H1 (cell line): ENCODE measurements at regions not wholly inside any gene's neighbourhood (a gene's known extent, or its start where the extent isn't known, plus 50 kb on each side); places are given as distances from the start of the nearest gene placed in this dataset.

ENCODE experiments used
- CTCF ChIA-PET: fragments of 300-600 bp; sonication (Branson Sonifier 250); formaldehyde crosslinking; loops from one replicate; lab custom pipeline; 2021; ENCODE audit not compliant: partially characterized antibody; lab: Charles Lee
- POLR2A ChIA-PET: fragments of 300-600 bp; sonication (Branson Sonifier 250); formaldehyde crosslinking; loops from one replicate; lab custom pipeline; 2021; ENCODE audit warnings: inconsistent platforms; ENCODE audit not compliant: partially characterized antibody; lab: Charles Lee
- DNase-seq, 2 experiments: peaks; one replicate each; pipeline versions ENCODE4 v3.0.0 to v3.0.0-alpha.2; 2010 to 2022; ENCODE audit warnings: low spot score in 2 of 2, low read depth in 1 of 2, mixed read lengths in 1 of 2
- FAIRE-seq: peaks from 2 replicates; lab custom pipeline; 2011; peaks lifted over from hg19 to GRCh38; lab: Jason Lieb, UNC
- H2AFZ ChIP-seq: 2 replicates; pipeline ENCODE4 v1.8.1; 2012; ENCODE audit warnings: low read length, inconsistent platforms
- H2AK5ac ChIP-seq: 2 replicates; pipeline ENCODE4 v1.6.1; 2013; ENCODE audit warnings: low read depth, low read length
- H2BK120ac ChIP-seq: replicated peaks from 2 replicates; pipeline ENCODE3; 2013; ENCODE audit warnings: low read depth, low read length, inconsistent platforms
- H2BK12ac ChIP-seq: 2 replicates; pipeline ENCODE4 v1.6.1; 2013; ENCODE audit warnings: low read depth, low read length
- H2BK15ac ChIP-seq: 2 replicates; pipeline ENCODE4 v1.6.1; 2013; ENCODE audit warnings: low read length
- H2BK20ac ChIP-seq: 2 replicates; pipeline ENCODE4 v1.6.1; 2013; ENCODE audit warnings: low read length
- H2BK5ac ChIP-seq: 2 replicates; pipeline ENCODE4 v1.6.1; 2013; ENCODE audit warnings: low read depth, low read length
- H3K14ac ChIP-seq: 2 replicates; pipeline ENCODE4 v1.6.1; 2013; ENCODE audit warnings: inconsistent platforms; ENCODE audit not compliant: insufficient read length
- H3K18ac ChIP-seq: 2 replicates; pipeline ENCODE4 v1.6.1; 2013; ENCODE audit warnings: low read length; ENCODE audit errors: extremely low read depth
- H3K23ac ChIP-seq: 2 replicates; pipeline ENCODE4 v1.6.1; 2013; ENCODE audit warnings: inconsistent platforms; ENCODE audit not compliant: insufficient read length
- H3K23me2 ChIP-seq: 2 replicates; pipeline ENCODE4 v1.6.1; 2013; ENCODE audit warnings: low read depth, low read length
- H3K27ac ChIP-seq: 2 replicates; pipeline ENCODE4 v1.6.1; 2011; ENCODE audit warnings: low read depth, low read length, inconsistent platforms
- H3K27me3 ChIP-seq, 4 experiments: replicated peaks in 1 of 4; 1 replicate in 1 of 4; 2 replicates in 3 of 4; pipeline versions ENCODE4 v1.6.1 to v1.8.1; 2011 to 2013; ENCODE audit warnings: low read length in 3 of 4, mild to moderate bottlenecking in 3 of 4, inconsistent platforms in 2 of 4, mixed read lengths in 2 of 4, moderate library complexity in 1 of 4; ENCODE audit not compliant: control insufficient read depth in 3 of 4, insufficient read depth in 3 of 4; ENCODE audit errors: extremely low read depth in 1 of 4
- H3K36me3 ChIP-seq, 4 experiments: 2 replicates each; pipeline versions ENCODE4 v1.6.1 to v1.8.1; 2011 to 2013; ENCODE audit warnings: mild to moderate bottlenecking in 4 of 4, low read length in 3 of 4, moderate library complexity in 2 of 4, control low read depth in 1 of 4, inconsistent platforms in 1 of 4; ENCODE audit not compliant: insufficient read depth in 4 of 4, control insufficient read depth in 2 of 4
- H3K4ac ChIP-seq: replicated peaks from 2 replicates; pipeline ENCODE3; 2013; ENCODE audit warnings: low read length, low read depth, mixed read lengths, inconsistent platforms; ENCODE audit not compliant: insufficient read length
- H3K4me1 ChIP-seq, 4 experiments: replicated peaks in 1 of 4; 1 replicate in 1 of 4; 2 replicates in 3 of 4; pipeline versions ENCODE4 v1.6.1 to v1.8.1; 2011 to 2013; ENCODE audit warnings: low read length in 3 of 4, inconsistent platforms in 2 of 4, mixed read lengths in 1 of 4; ENCODE audit not compliant: insufficient read depth in 4 of 4, control insufficient read depth in 3 of 4
- H3K4me2 ChIP-seq, 2 experiments: 2 replicates each; pipeline versions ENCODE4 v1.6.1 to v1.8.1; 2011 to 2013; ENCODE audit warnings: low read depth in 2 of 2, low read length in 2 of 2, control low read depth in 1 of 2, inconsistent platforms in 1 of 2, mild to moderate bottlenecking in 1 of 2; ENCODE audit not compliant: insufficient read depth in 1 of 2
- H3K4me3 ChIP-seq, 4 experiments: fragments of 200-600, 300-600 bp in 1 of 4; sonication (generic), shearing (Covaris generic), sonication (Bioruptor Twin) in 1 of 4; 2 replicates each; pipeline versions ENCODE4 v1.5.1 to v1.8.1; 2011 to 2016; ENCODE audit warnings: low read length in 4 of 4, low read depth in 3 of 4, control low read depth in 2 of 4, inconsistent platforms in 2 of 4, mild to moderate bottlenecking in 2 of 4, mixed read lengths in 1 of 4, moderate library complexity in 1 of 4; ENCODE audit not compliant: insufficient read depth in 2 of 4; ENCODE audit errors: extremely low read depth in 1 of 4
- H3K56ac ChIP-seq: replicated peaks from 2 replicates; pipeline ENCODE3; 2013; ENCODE audit warnings: low read depth, mild to moderate bottlenecking, mixed read lengths, low read length, inconsistent platforms; ENCODE audit not compliant: insufficient read length
- H3K79me1 ChIP-seq: 2 replicates; pipeline ENCODE4 v1.6.1; 2013; ENCODE audit warnings: low read depth, low read length, control low read depth
- H3K79me2 ChIP-seq, 2 experiments: 2 replicates each; pipeline versions ENCODE4 v1.6.1 to v1.8.1; 2012 to 2013; ENCODE audit warnings: low read length in 2 of 2, mild to moderate bottlenecking in 2 of 2, inconsistent platforms in 1 of 2; ENCODE audit not compliant: insufficient read depth in 2 of 2, control insufficient read depth in 1 of 2
- H3K9ac ChIP-seq, 4 experiments: replicated peaks in 1 of 4; 1 replicate in 1 of 4; 2 replicates in 3 of 4; pipeline versions ENCODE4 v1.6.1 to v1.8.1; 2011 to 2013; ENCODE audit warnings: low read depth in 3 of 4, low read length in 3 of 4, control low read depth in 2 of 4, mild to moderate bottlenecking in 2 of 4, moderate library complexity in 2 of 4, inconsistent platforms in 1 of 4; ENCODE audit errors: extremely low read depth in 1 of 4
- H3K9me3 ChIP-seq, 2 experiments: 2 replicates each; pipeline versions ENCODE4 v1.6.1 to v1.8.1; 2012 to 2013; ENCODE audit warnings: mild to moderate bottlenecking in 2 of 2, moderate library complexity in 2 of 2, control low read depth in 1 of 2, inconsistent platforms in 1 of 2, low read depth in 1 of 2, low read length in 1 of 2, mixed read lengths in 1 of 2; ENCODE audit not compliant: insufficient read depth in 2 of 2
- H4K20me1 ChIP-seq, 2 experiments: replicated peaks in 1 of 2; 2 replicates each; pipeline versions ENCODE3 to v1.8.1; 2011 to 2013; ENCODE audit warnings: inconsistent platforms in 2 of 2, low read length in 2 of 2, mild to moderate bottlenecking in 1 of 2; ENCODE audit not compliant: insufficient read depth in 2 of 2, control insufficient read depth in 1 of 2
- H4K5ac ChIP-seq: 2 replicates; pipeline ENCODE4 v1.6.1; 2013; ENCODE audit warnings: low read length, low read depth, mixed read lengths, inconsistent platforms; ENCODE audit not compliant: insufficient read length
- H4K8ac ChIP-seq: 2 replicates; pipeline ENCODE4 v1.8.0; 2013; ENCODE audit warnings: mild to moderate bottlenecking, moderate library complexity, low read length, inconsistent platforms; ENCODE audit not compliant: insufficient read depth; ENCODE audit errors: extremely low read depth
- H4K91ac ChIP-seq: replicated peaks from 2 replicates; pipeline ENCODE3; 2013; ENCODE audit warnings: low read length, mixed read lengths, inconsistent platforms; ENCODE audit not compliant: insufficient read length
- CEBPB ChIP-seq: IDR thresholded peaks from 2 replicates; pipeline ENCODE4 v1.6.1; 2012; ENCODE audit warnings: low read depth, low read length
- CHD2 ChIP-seq: IDR thresholded peaks from 2 replicates; pipeline ENCODE4 v1.6.1; 2012; ENCODE audit warnings: low read length, improper control_type of control experiment
- CREB1 ChIP-seq: IDR thresholded peaks from 2 replicates; pipeline ENCODE4 v1.6.1; 2012; ENCODE audit warnings: inconsistent platforms
- FOSL1 ChIP-seq: IDR thresholded peaks from 2 replicates; pipeline ENCODE4 v1.6.1; 2011; ENCODE audit warnings: mild to moderate bottlenecking, low read depth, low read length, moderate library complexity; ENCODE audit not compliant: insufficient read depth
- JUND ChIP-seq: IDR thresholded peaks from 2 replicates; pipeline ENCODE4 v1.6.1; 2011; ENCODE audit warnings: mild to moderate bottlenecking, improper control_type of control experiment, low read length
- PHF8 ChIP-seq: fragments of 200-600 bp; sonication (generic); conservative IDR thresholded peaks from 2 replicates; pipeline ENCODE4 v1.7.1; 2012; ENCODE audit warnings: low read depth, mild to moderate bottlenecking, inconsistent platforms, low read length, moderate library complexity
- RBBP5 ChIP-seq: IDR thresholded peaks from 2 replicates; pipeline ENCODE4 v1.7.1; 2012; ENCODE audit warnings: low read depth, mild to moderate bottlenecking, inconsistent platforms, low read length, moderate library complexity, borderline replicate concordance
- SIN3A ChIP-seq, 2 experiments: IDR thresholded peaks in 1 of 2; conservative IDR thresholded peaks in 1 of 2; 2 replicates each; pipeline ENCODE4 v1.6.1; 2011 to 2012; ENCODE audit warnings: low read length in 2 of 2, improper control_type of control experiment in 1 of 2, low read depth in 1 of 2, mild to moderate bottlenecking in 1 of 2
- SP1 ChIP-seq: IDR thresholded peaks from 2 replicates; pipeline ENCODE4 v1.6.1; 2011; ENCODE audit warnings: low read depth, low read length
- SP4 ChIP-seq: IDR thresholded peaks from 2 replicates; pipeline ENCODE4 v1.6.1; 2012; ENCODE audit warnings: low read length, inconsistent platforms
- WGBS, 2 experiments: shearing (Covaris generic) in 1 of 2; methylation state at CpG; one replicate each; pipeline versions ENCODE4 v1.1.6 to v1.1.7; 2013 to 2015; ENCODE audit warnings: low lambda C conversion rate in 2 of 2, mixed read lengths in 2 of 2, inconsistent platforms in 1 of 2, low coverage in 1 of 2, missing lambda C conversion rate in 1 of 2; ENCODE audit not compliant: insufficient replicate concordance in 2 of 2, insufficient coverage in 1 of 2, insufficient read length in 1 of 2; ENCODE audit errors: extremely low coverage in 1 of 2, missing lambda C conversion rate in 1 of 2; 5-methylcytosine and 5-hydroxymethylcytosine counted together
- TF ChIP-seq, protein P1 (sequence below), 3 experiments: IDR thresholded peaks; 1 replicate in 2 of 3; 2 replicates in 1 of 3; pipeline versions ENCODE4 v1.5.1 to v1.6.1; 2011; ENCODE audit warnings: low read length in 3 of 3, mild to moderate bottlenecking in 3 of 3, inconsistent platforms in 2 of 3, low read depth in 1 of 3, moderate library complexity in 1 of 3; ENCODE audit not compliant: insufficient read depth in 1 of 3; ENCODE audit errors: control extremely low read depth in 1 of 3

- H3K4me1 ChIP-seq: no peaks in the 10 kb centered on the region
- TF ChIP-seq FOSL1: no peak
- TF ChIP-seq JUND: no peak
- no peak for TF ChIP-seq PHF8
- TF ChIP-seq, protein P1, sequence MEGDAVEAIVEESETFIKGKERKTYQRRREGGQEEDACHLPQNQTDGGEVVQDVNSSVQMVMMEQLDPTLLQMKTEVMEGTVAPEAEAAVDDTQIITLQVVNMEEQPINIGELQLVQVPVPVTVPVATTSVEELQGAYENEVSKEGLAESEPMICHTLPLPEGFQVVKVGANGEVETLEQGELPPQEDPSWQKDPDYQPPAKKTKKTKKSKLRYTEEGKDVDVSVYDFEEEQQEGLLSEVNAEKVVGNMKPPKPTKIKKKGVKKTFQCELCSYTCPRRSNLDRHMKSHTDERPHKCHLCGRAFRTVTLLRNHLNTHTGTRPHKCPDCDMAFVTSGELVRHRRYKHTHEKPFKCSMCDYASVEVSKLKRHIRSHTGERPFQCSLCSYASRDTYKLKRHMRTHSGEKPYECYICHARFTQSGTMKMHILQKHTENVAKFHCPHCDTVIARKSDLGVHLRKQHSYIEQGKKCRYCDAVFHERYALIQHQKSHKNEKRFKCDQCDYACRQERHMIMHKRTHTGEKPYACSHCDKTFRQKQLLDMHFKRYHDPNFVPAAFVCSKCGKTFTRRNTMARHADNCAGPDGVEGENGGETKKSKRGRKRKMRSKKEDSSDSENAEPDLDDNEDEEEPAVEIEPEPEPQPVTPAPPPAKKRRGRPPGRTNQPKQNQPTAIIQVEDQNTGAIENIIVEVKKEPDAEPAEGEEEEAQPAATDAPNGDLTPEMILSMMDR (IDR thresholded peaks at IDR 0.05; ENCODE audit: control extremely low read depth in 1 of 3, insufficient read depth in 1 of 3, low read depth in 1 of 3, low read length in 3 of 3): no peak
- no peak for TF ChIP-seq CREB1
- TF ChIP-seq SP4: no peak
- no peak for TF ChIP-seq CEBPB
- no peak for TF ChIP-seq SP1
- TF ChIP-seq RBBP5: no peak
- no peak for TF ChIP-seq CHD2
- no peak for TF ChIP-seq SIN3A (conservative IDR thresholded peaks at IDR 0.05 in 1 of 2, IDR thresholded peaks at IDR 0.05 in 1 of 2; ENCODE audit: low read depth in 1 of 2, low read length in 2 of 2)
- no peaks in the 10 kb centered on the region for H3K79me2 ChIP-seq
- no peaks in the 10 kb centered on the region for H3K27me3 ChIP-seq
- H3K9ac ChIP-seq: no peak overlapping the region
- no peak overlapping the region for H2BK20ac ChIP-seq
- no peak overlapping the region for H3K4ac ChIP-seq
- no peak overlapping the region for H2BK5ac ChIP-seq
- H3K4me2 ChIP-seq: no peak overlapping the region
- no peak overlapping the region for H3K4me3 ChIP-seq
- H3K23me2 ChIP-seq: no peaks in the 10 kb centered on the region
- ChIA-PET CTCF (interaction anchor here (1.4 kb wide), 1 partner anchor 9 kb away, joined by 3 read pairs; no protein-coding TSS in a partner anchor), POLR2A (no interaction called here)
- DNase-seq: no peak
- FAIRE-seq: no peak
- no peak overlapping the region for H4K8ac ChIP-seq
- no peak overlapping the region for H3K18ac ChIP-seq
- no peak overlapping the region for H2AK5ac ChIP-seq
- H4K5ac ChIP-seq: no peak overlapping the region
- no peaks in the 10 kb centered on the region for H3K36me3 ChIP-seq
- H4K91ac ChIP-seq: no peak overlapping the region
- WGBS, 2 experiments: 93% methylated on average over 3 of the region's 3 CpGs; no CpG with 5 or more reads in 1 of the 2 experiments
- no peak overlapping the region for H3K23ac ChIP-seq
- H2BK12ac ChIP-seq: no peak overlapping the region
- H2BK15ac ChIP-seq: no peak overlapping the region
- H3K14ac ChIP-seq: no peak overlapping the region
- H3K79me1 ChIP-seq: no peaks in the 10 kb centered on the region
- H3K56ac ChIP-seq: no peak overlapping the region
- H2BK120ac ChIP-seq: no peak overlapping the region
- H4K20me1 ChIP-seq: no peaks in the 10 kb centered on the region
- peaks cover 10 to 11% of the 10 kb centered on the region in 2 experiments for H3K9me3 ChIP-seq
- no peak overlapping the region for H2AFZ ChIP-seq
- no peak overlapping the region for H3K27ac ChIP-seq
These were observed 209.2 kb downstream of the C12orf75 start for GRCh38 chr12:105539735-105540134.
